Tibial nerve (tissue), 4 donors: ENCODE measurements at regions not wholly inside any gene's neighbourhood (a gene's known extent, or its start where the extent isn't known, plus 50 kb on each side); places are given as distances from the start of the nearest gene placed in this dataset.

Source experiments
- CTCF ChIP-seq, 5 experiments: fragments of 200-600 bp in 3 of 5; fragments of 450-650 bp in 2 of 5; sonication (generic) in 3 of 5; IDR thresholded peaks; one replicate each; pipeline ENCODE4 v1.5.1; 2016 to 2019; ENCODE audit warnings: antibody characterized with exemption in 5 of 5, mild to moderate bottlenecking in 3 of 5, moderate library complexity in 2 of 5
- EP300 ChIP-seq, 2 donors: sonication (generic); formaldehyde crosslinking; IDR thresholded peaks; one replicate each; pipeline ENCODE4 v1.6.1; 2017; ENCODE audit warnings: antibody characterized with exemption in 2 of 2, mild to moderate bottlenecking in 1 of 2

GRCh38 chr19:29268721-29269393 lies 55.9 kb upstream of the UQCRFS1 start:
- TF ChIP-seq EP300 (IDR thresholded peaks at IDR 0.05) = no peak
- TF ChIP-seq CTCF (IDR thresholded peaks at IDR 0.05) = no peak
